HG03520 (cell line): ENCODE measurements at regions not wholly inside any gene's neighbourhood (a gene's known extent, or its start where the extent isn't known, plus 50 kb on each side); places are given as distances from the start of the nearest gene placed in this dataset.

Experiments
- ATAC-seq: cut with Tn5 transposase; IDR thresholded peaks from one replicate; pipeline ENCODE4 v1.9.1; 2021; ENCODE audit warnings: mild to moderate bottlenecking, moderate library complexity; ENCODE audit not compliant: unreplicated experiment

DNA sequence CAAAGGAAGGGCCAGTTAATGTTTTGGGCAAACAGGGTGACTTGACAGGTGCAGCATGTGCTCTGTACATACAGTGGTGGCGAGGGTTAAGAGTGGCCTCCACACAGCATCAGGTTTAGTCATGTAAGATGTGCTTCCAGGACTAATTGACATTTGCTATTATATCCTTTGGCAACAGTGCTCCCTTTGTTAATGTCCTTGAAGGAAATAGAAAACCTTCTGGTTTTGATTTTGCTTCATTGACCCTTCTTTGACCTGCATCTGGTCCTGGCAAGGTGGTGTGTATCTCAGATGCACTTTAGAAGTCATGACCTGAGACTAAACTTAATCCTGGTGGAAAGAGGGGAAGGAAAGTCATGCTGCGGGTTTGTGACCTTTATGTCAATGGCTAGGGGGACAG, 440.0 kb downstream of the ENC1 start:
- ATAC-seq, result no peak

DNA sequence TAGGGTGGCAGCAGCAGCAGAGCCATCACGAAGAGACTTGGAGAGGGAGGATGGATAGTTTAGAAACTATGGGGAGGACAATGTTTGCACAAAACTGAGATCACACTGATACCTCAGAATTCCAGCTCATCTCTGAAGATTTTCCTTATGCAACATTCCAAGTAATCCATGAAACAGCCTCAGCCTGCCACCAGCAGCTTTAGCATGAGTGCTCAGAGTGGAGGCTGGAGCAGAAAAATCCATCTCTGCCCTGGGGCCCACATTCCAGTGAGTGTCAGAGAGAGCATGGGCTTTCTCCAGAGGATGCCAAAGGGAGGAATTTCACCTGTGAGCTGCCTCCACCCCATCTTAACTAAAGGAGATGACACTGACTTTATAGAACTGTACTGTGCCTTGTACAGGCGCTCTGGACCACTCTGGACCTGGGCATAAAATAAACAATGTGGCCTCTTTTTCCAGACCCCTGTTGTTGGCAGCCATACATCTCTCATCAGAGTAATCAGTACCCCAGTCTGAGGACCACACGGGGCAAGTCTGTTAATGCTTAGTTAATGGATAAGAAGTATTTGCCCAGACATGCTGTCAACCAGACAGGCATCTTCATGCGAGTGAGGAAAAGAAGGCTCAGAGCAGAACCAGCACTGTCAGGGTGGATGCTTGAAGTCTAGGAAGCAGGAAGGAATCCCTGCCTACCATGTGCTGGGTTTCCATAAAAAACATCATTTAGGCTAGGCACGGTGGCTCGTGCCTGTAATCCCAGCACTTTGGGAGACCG, 440.9 kb downstream of the ENC1 start:
- no peak for ATAC-seq

DNA sequence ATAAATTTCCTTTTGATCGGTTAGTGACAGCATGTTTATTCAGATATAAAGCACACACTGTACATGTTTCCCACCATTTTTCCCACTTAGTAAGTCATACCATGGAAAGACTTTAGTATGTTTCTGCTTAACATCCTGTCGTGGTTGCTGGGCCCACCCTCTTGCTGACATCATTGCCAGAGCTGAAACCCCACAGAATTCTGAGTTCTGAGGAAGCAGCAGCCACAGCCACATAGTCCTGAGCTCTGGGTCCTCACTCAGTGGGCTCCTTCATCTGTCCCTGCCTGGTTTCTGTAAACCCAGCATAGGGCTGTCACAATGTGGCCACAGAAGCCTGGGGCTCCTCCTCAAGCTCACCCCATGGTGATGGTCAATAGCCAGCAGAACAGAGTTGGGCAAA, 441.5 kb downstream of the ENC1 start:
- ATAC-seq, result no peak

DNA sequence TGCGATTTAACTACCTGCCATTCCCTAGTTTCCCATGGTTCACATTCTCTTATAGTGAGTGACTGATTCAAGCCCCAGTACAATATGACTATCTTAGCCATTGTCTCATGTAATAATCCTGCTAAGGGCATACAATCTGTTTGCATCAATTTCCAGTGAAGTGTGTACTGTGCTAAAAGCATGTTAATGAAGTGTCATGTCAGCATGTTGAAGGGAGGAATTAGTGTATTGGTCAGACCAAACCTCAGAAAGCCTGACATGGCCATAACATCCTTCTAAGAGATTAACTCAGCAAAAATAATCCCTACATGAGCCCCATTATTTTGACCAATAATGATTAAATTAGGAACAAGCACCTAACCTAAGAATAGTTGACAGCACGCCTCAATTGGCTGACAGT, 442.4 kb downstream of the ENC1 start:
- no peak for ATAC-seq

DNA sequence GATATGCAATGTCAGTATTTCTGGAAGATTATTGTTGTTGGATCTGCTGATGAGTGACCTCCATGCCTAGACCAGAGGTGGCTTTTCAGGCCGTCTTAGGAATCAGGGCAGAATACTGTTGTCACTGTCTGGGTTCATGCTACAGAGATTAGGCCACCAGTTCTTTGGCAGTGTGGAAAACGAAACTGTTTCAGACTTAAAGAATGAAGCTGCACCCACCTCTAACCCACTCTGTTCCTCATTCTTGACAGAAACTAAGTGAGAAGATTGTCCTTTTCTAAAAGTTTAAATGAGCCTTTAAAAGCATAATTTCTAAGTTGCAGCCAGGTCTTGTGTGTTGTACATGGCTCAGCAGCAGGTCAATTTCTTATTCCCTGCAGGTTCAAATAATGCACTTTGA, 444.3 kb downstream of the ENC1 start:
- peak; percentile 85 for ATAC-seq

DNA sequence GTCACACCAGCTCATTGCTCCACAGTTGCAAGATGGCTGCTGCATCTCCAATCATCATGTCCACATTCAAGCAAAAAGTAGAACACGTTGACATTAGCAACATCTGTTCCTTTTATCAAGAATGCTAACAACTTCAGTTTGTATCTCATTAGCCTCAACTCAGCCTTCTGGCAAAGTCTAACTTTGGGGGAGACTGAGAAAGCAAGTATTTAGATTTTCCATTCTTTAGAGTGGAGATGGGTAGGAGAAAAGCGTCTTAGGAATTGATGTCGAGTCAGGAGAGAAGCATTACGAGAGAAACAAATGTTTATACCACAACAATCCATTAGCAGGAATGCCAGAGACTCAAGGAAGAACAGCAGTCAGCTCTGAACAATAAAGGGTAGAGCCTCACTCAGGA, 446.3 kb downstream of the ENC1 start:
- no peak for ATAC-seq

DNA sequence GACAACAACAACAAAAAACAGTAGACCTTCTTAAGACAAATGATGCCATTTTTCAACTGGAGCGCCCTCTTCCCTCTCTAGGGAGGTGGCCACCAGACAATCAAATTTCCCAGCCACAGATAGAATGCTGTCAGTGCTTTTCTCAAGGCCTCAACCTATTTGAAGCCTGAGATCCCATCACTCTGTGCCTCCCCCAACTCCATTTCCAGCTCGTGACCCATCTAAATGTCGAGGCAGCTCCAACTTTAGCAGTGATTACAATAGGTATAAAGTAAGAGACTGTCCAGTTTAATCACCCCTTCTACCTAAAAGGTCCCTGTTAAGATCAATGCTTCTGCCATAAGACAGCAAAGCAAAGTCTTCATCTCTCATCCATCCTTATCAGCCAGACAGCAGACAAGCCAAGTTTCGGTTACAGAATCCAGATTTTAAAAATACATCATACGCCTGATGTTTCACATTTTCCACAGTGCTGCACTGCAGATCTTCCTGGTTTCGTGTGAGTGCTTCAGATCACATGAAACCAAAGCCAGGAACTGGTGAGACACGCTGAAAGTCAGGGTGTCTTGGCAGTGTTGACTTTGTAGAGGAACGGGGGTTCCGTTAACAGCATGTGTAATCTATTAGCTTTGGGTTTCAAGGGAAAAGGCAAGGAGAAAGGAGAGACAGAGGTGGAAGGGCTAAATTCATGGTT, 447.8 kb downstream of the ENC1 start:
- no peak for ATAC-seq

DNA sequence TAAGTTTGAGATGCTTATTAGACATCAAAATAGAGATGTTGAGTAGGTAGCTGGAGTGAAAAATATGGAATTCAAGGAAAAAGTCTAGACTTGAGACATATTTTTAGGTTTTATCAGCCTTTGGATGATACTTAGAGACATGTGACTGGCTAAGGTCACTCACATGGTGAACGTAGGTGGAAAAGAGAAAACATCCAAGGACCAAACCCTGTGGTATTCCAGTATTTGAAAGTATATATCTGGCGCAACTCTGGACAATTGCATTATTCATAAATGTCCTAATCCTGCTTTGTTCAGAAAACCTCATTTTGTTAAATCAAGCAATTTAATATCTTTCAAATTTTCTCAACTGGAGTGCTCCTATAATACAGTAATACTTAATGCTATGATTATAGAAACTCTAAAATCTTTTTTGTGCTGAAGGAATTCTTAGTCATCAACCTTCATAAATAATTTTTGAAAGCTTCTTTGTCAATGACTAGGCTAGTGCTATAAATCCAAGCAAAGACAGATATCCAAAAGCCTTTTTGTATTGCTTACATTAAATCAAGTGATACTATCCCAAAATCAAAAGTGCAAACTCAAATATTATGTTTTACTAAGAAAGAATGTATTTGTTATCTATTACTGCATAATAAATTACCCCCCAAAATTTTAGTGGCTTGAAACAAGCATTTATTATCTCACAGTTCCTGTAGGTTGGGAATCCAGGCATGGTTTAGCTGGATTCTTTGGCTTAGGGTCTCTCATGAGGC, 452.0 kb downstream of the ENC1 start:
- no peak for ATAC-seq

DNA sequence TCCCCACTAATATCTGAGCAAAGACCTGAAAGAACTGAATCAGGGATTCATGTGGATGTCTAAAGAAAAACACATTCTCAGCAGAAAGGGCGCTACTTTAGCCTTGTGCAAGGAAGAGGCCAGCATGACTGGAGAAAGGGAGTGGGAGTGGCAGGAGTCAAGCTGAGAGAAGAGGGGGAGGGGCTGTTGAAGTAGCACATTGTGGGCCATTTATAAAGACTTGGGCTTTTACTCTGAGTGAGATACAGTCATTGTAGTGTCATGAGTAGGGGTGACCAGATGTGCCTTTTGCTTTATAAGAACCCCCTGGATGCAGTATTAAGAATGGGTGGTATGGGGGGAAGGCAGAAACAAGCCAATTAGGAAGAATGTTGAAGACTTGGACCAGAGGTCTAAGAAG, 452.8 kb downstream of the ENC1 start:
- ATAC-seq, result no peak

DNA sequence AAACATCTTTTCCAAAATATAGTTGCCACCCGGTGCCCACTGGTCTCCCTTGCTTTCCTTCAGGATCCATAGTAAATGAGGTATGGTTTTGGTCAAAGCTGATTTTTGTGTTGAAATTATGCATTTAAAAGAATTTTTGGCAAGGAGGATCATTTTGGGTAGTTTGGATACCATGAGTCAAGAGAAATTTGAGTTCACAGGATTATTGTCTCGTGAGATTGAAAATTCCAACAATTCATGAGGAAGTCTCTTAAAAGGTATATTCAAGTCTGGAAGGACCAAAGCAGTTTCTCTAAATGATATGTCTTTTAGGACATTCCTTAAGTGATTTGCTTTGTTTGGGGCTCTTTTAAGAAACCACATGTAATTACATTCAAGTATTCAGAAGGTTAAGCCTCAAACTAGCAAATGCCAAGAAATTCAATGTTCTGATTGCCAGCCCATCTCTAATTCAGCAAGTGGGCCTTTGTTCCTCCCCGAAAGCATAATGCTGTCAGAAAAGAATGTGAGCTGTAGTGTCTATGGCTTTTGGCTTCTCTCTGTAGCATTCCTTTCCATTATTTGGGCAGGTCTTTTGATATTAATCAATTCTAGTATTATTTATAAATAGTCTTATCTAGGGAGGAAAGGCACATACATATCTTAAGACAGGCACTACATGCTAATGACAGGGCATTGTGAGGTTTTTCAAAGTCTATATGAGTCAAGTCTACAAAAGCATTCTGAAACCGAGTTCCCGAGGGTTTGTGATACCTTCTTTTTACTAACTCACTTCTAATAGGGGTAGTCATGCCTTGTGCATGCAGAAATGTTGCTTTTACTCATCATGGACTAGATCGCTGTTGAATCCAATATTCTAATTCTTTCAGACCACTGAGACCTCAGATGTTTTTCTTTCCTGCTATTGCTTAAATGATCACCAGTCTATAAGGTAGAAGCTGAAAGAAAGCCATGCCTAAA, 453.9 kb downstream of the ENC1 start:
- no peak for ATAC-seq

DNA sequence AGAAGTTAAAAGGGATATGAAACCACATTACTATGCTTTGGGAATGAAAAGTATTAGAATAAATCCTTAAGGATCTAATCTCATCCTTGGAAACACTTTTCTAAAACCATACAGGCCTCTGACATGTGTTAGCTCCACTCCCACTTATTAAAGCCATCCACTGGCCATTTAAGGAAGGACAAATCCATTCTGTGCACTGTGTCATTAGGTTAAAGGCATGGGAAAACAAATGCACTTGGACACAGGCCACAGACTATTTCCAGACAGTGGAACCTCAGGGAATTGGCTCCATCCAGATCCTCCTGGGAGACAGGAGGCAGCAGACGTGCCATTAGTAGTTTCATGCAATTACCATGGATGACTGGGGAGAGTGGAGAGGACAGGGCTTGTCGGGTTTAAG, 454.9 kb downstream of the ENC1 start:
- ATAC-seq, result no peak

DNA sequence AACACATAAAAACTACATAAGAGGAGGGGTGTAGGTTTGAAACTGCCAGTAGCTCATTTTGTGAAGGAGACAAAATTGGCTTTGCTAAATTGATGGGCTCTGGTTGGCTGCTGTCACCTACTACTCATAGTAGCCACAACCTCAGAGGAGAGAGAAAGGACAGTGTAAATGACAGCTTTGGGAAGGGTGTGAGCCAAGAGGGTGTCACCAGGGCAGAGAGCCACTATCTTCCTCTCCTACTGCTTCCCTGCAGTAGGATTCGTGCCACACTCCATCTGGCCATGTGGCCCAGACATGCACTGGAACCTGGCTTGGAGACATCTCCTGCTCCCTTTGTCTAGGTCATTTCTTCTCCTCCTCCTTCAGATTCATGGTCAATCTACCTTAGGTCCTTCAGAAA, 455.9 kb downstream of the ENC1 start:
- ATAC-seq, result no peak

DNA sequence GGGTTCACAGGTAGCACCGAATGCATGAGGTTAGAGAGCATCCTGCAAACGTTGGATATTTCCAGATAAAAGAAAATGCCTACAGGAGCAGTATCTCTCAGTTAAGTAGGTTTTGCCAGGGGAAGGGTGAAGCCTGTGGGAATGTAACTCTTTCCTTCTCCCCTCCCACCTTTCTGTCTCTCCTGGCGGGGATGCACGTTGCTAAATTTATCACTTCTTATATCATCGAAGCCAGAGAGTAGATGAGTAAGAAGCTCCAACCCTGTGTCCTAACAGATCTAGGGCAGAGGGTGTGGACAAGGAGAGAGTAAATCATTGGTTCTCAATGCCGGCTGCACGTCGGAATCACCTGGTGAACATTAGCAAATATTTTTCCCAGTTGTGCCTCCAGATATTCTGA, 457.5 kb downstream of the ENC1 start:
- no peak for ATAC-seq

DNA sequence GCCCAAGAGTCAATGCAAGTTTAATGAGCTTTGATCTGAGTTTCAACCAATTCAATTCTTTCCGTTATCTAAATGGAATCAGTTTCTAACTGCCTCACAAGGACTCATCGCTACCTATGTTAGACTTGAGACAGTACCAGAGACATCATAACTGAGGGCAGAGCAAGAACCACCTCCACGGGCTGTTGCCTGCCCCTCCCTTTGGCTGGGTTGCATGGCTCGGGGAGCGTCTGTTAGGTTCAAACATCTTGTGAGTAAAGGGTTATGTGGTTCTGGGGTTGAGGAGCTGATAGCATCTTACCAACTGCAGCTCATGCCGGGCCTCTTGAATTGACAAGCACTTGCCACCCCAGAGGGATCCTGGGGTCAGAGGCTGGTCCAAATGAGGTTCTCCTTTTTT, 457.9 kb downstream of the ENC1 start:
- no peak for ATAC-seq

DNA sequence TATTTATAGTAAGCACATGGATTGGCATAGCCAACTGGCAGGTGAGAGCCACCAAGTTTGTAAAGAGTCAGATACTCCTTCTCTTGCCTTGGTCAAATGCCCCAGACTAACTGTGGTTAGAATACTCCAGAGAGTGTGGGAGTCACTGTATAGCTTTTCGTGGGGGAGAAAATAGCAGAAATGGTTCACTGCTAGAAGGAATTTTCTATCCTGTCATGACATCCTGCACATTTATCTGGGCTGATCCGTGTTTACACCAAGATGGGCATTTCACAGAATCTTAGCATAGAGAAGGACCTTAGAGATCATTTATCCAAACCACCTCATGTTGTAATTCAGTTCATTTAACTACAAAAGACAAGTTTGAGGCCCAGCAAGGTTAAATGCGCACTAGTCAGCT, 460.8 kb downstream of the ENC1 start:
- ATAC-seq, result no peak

DNA sequence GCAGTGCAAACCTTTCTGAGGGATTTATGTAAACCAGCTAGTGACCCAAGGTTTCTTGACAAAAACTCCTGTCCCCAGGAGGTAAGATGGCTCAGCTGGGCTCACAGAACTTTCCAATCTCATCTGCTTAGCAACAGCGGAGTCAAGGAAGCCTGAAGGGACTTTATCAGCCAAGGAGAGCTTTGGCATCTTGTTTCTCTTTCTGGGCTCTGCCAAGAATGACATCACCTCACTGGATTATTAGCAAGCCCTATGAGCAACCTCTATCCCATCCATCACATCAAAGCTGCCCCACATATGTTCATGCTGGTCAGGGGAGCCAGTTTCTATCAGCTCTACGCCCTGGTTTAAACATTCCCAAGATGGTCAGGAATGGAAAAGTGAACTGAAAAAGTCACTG, 461.3 kb downstream of the ENC1 start:
- ATAC-seq, result no peak

DNA sequence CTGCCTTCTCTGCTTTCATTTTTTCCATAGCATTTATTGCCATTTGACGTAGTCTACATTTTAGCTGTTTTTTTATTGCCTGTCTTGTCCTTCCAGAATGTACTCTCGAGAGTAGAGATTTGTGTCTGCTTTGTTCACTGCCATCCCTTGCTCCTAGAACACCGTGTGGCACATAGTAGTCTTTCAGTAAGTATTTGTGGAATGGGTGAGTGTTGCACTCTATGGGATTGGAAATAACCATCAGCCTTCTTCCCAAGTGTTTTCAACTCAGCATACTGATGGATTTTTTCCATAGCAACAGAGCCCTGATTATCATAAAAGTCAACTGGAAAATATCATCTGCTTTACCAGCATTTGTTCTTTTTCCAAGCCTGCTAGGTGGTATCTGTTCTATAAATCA, 462.6 kb downstream of the ENC1 start:
- no peak for ATAC-seq

DNA sequence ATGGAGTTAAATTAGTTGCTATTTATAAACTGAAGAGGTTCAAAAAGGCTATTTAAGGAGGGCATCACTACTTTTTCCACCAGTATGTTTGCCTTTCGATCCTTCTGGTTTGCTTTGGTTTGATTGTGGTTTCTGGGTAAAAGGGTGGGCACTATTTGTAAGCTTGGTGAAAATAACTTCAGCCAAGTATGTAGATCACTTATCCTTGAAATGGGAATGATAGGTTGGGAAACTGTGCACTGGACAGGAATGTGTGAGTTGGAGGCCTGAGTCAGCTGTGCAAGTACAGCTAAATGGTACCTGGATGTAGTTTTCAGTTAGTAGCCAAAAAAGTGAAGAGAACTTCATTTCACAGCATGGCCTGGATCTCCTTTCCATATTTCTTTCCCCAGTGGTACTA, 466.2 kb downstream of the ENC1 start:
- no peak for ATAC-seq

DNA sequence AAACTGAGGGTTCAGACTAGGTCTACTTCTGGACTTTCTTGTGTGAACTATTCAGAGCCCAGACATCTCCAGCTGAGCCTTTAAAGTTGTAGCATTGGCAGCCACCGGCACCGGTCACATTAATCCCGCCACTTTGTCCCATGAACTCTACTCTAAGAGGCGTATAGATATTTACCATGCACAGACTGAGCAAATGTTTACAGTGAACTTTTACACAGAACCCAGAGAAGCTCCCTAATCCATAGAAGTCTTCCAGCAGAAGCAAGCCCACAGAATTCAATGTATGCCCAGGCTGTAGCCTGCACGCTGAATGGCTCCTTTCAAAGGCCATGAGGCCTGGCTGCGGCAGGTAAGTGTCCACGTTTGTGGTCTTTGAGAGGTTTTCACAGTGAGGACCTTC, 466.9 kb downstream of the ENC1 start:
- no peak for ATAC-seq

DNA sequence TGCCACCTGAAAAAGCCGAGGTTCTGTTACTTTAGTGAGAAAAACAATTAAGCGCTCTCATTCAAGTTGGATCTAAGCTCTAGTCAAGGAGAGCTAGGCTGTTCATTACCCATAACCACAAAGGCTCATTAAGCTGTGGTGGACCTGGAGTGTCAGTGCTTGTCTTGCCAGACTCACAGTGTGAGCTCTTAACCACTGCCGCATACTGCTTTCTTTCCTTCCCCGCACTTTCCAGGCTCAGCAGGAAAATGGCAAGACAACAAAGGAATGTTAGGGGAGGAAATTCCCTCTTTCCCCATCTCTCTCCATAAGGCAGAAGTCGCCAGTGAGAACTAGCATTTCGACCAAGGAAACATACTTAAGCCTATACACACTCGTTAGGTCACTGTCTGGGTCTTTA, 467.3 kb downstream of the ENC1 start:
- no peak for ATAC-seq

DNA sequence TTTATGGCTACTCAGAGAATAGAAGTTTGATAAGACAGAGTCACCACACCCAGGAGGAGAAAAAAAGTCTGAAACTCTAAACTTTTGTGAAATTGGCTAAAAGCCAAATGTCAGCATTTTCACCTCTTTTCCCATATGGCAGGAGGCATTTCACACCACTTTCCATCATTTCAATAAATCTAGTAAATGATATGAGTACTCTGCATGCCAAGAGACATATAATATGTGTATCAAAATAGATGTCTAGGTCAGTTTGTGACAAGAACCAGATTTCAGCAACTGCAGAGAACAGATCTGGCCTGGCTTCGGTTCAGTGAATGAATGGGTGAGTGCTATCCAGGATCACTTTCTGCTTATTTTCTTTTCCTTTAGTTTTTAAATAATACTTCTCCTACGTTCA, 470.8 kb downstream of the ENC1 start:
- ATAC-seq, result no peak
